ENCODE measurements at regions not wholly inside any gene's neighbourhood (a gene's known extent, or its start where the extent isn't known, plus 50 kb on each side); places are given as distances from the start of the nearest gene placed in this dataset.

DNA sequence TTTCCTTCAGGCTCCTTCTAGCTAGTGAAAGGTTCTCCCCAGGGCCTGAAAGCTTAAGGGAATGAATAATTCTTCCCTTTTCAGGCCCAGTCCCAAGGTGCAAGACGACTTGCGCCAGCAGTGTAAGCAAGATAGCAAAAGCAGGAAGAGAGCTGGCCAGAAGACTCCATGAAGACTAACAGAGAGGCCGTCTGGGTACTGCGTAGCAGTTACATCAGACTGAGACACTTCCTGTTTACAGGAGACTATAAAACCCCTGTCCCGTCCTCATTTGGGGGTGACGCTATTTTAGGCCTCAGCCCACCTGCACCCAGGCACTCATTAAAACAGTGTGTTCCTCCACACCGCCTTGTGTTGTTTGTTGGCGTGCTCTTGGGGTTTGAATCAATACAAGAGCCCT is 90.7 kb upstream of the MOCS2 start:
- DNase-seq (ENCODE audit: low read depth) = no peak
- no peak overlapping the region for H3K4me3 ChIP-seq (ENCODE audit: low read depth, low read length)
- TF ChIP-seq, protein P1, sequence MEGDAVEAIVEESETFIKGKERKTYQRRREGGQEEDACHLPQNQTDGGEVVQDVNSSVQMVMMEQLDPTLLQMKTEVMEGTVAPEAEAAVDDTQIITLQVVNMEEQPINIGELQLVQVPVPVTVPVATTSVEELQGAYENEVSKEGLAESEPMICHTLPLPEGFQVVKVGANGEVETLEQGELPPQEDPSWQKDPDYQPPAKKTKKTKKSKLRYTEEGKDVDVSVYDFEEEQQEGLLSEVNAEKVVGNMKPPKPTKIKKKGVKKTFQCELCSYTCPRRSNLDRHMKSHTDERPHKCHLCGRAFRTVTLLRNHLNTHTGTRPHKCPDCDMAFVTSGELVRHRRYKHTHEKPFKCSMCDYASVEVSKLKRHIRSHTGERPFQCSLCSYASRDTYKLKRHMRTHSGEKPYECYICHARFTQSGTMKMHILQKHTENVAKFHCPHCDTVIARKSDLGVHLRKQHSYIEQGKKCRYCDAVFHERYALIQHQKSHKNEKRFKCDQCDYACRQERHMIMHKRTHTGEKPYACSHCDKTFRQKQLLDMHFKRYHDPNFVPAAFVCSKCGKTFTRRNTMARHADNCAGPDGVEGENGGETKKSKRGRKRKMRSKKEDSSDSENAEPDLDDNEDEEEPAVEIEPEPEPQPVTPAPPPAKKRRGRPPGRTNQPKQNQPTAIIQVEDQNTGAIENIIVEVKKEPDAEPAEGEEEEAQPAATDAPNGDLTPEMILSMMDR (IDR thresholded peaks at IDR 0.05; ENCODE audit: low read depth, low read length, missing control alignments) = no peak
- in situ Hi-C loops (cut with HindIII; ENCODE audit: low sequenced_read_pairs) = no loop called here

DNA sequence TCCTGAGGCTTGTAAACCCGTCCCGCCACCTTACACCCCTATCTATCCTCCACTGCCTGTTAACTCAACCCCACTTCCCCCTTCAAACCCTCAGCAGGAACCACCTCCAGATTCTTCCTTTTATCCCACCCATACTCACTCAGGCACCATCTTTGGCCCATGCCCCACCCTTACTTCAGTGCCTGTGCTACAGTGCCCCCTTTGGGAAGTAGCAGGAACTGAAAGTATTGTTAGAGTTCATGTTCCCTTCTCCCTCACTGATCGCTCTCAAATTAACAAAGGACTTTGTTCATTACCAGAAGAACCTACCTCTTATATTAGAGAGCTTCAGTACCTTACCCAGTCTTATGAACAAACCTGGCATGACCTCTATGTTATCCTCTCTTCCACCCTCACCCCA is 92.2 kb upstream of the MOCS2 start:
- TF ChIP-seq, protein P1 (IDR thresholded peaks at IDR 0.05; ENCODE audit: low read depth, low read length, missing control alignments) = peak; percentile 19
- H3K4me3 ChIP-seq (ENCODE audit: low read depth, low read length) = no peak overlapping the region
- in situ Hi-C loops (cut with HindIII; ENCODE audit: low sequenced_read_pairs) = no loop called here
- DNase-seq (ENCODE audit: low read depth) = no peak

DNA sequence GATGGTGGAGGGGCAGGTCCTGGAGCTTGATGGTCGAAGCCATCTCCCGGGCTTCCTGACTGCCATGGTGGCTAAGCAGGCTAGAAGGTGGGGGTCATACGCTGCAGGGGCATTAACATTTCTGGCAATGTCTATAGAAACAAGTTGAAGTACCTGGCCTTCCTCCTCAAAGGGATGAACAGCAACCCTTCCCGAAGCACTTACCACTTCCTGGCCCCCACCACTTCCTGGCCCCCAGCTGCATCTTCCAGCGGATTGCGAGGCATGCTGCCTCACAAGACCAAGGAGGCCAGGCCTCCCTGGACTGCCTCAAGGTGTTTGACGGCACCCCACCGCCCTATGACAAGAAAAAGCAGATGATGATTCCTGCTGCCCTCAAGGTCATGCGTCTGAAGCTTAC is 97.0 kb upstream of the MOCS2 start:
- in situ Hi-C loops (cut with HindIII; ENCODE audit: low sequenced_read_pairs) = no loop called here
- DNase-seq (ENCODE audit: low read depth) = no peak
- H3K4me3 ChIP-seq (ENCODE audit: low read depth, low read length) = no peak overlapping the region
- TF ChIP-seq, protein P1 (IDR thresholded peaks at IDR 0.05; ENCODE audit: low read depth, low read length, missing control alignments) = no peak

DNA sequence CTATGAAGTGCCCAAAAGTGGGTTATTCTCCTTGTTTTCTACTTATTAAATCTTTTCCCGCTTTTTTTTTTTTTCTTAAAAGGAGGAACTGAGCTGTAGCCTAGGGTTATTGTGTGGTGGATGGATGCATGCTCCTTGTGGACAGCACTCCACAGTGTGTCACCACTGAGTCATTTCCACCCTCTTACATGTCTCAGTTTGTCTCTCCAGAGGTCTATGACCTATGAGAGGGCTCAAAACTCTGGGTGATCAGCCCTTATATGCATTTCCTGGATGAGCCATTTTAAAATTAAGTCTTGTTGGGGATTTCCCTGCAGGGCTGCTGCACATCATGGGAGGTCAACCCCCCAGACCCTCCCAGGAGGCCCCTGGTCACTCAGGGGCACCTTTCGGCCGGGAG is 102.2 kb upstream of the MOCS2 start:
- in situ Hi-C loops (cut with HindIII; ENCODE audit: low sequenced_read_pairs) = no loop called here
- H3K4me3 ChIP-seq (ENCODE audit: low read depth, low read length) = no peak overlapping the region
- DNase-seq (ENCODE audit: low read depth) = no peak
- TF ChIP-seq, protein P1 (IDR thresholded peaks at IDR 0.05; ENCODE audit: low read depth, low read length, missing control alignments) = no peak

DNA sequence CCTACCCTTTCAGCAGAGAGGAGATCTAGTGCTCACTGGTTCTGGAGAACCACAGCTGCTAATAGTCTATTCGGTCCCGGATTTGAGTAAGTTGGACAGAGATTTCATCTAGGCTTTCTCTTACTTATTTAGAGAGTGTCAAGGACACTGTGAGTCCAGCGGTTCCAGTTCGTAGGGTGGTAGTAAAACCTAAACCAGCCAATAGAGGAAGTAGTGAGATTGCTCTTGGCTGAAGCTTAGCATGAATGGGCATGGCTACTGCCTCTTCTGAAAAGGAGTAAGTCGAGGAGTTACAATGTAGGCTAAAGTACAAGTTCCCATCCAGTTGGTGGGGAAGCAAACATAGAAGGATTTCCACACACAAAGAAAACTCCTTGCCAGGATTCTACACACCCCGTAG is 109.6 kb upstream of the MOCS2 start:
- no peak for DNase-seq (ENCODE audit: low read depth)
- TF ChIP-seq, protein P1 (IDR thresholded peaks at IDR 0.05; ENCODE audit: low read depth, low read length, missing control alignments) = no peak
- in situ Hi-C loops (cut with HindIII; ENCODE audit: low sequenced_read_pairs) = no loop called here
- no peak overlapping the region for H3K4me3 ChIP-seq (ENCODE audit: low read depth, low read length)

DNA sequence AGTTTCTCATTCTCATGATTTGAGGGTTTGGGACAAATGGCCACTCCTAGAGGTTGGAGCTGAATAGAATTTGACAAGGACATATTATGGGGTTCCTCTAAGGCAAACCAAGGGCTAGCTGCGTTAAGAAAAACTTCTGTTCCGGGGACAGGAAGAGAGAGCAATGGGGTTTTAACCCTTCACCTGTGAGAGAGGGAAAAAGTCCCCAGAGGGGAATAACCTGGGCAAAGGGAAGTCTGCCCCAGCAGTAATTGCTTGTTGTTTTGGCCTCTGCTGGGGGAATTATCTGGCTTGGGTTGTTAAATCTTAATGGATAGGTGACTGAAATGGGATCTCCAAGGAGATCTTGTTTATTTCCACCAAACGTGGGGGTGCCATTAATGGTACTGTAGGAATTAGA is 110.1 kb upstream of the MOCS2 start:
- no peak overlapping the region for H3K4me3 ChIP-seq (ENCODE audit: low read depth, low read length)
- TF ChIP-seq, protein P1 (IDR thresholded peaks at IDR 0.05; ENCODE audit: low read depth, low read length, missing control alignments) = no peak
- in situ Hi-C loops (cut with HindIII; ENCODE audit: low sequenced_read_pairs) = no loop called here
- no peak for DNase-seq (ENCODE audit: low read depth)

All from astrocyte of the cerebellum (primary cell).